ENCODE measurements at regions not wholly inside any gene's neighbourhood (a gene's known extent, or its start where the extent isn't known, plus 50 kb on each side); places are given as distances from the start of the nearest gene placed in this dataset.
"Not testable (repeated sequence)": the region's sequence is repeated elsewhere in the genome, so short reads cannot be mapped to it uniquely, and the experiment has no call there.

GRCh38 chr4:17018621-17019020 is 120.2 kb upstream of the LDB2 start:
- not testable (repeated sequence) for DNase-seq (ENCODE audit: low read depth in 2 of 3, low spot score in 2 of 3)

GRCh38 chr4:17018013-17018412 is 119.6 kb upstream of the LDB2 start:
- DNase-seq (ENCODE audit: low read depth in 2 of 3, low spot score in 2 of 3), result no peak

GRCh38 chr4:17013382-17014006 is 115.0 kb upstream of the LDB2 start:
- DNase-seq (ENCODE audit: low read depth in 2 of 3, low spot score in 2 of 3), result no peak

- no peak for DNase-seq (ENCODE audit: low read depth in 2 of 3, low spot score in 2 of 3)
Observed at GRCh38 chr4:17012451-17012850, 114.0 kb upstream of the LDB2 start.

GRCh38 chr4:17010426-17011087 is 112.1 kb upstream of the LDB2 start:
- no peak for DNase-seq (ENCODE audit: low read depth in 2 of 3, low spot score in 2 of 3)

GRCh38 chr4:17009871-17010367 is 111.5 kb upstream of the LDB2 start:
- DNase-seq (ENCODE audit: low read depth in 2 of 3, low spot score in 2 of 3), result no peak

GRCh38 chr4:17008834-17009345 is 110.4 kb upstream of the LDB2 start:
- DNase-seq (ENCODE audit: low read depth in 2 of 3, low spot score in 2 of 3), result no peak

- DNase-seq (ENCODE audit: low read depth in 2 of 3, low spot score in 2 of 3), result not testable (repeated sequence)
Observed at GRCh38 chr4:17003606-17004392, 105.4 kb upstream of the LDB2 start.

GRCh38 chr4:16995451-16995850 is 97.0 kb upstream of the LDB2 start:
- no peak for DNase-seq (ENCODE audit: low read depth in 2 of 3, low spot score in 2 of 3)

GRCh38 chr4:16993956-16994840 is 95.8 kb upstream of the LDB2 start:
- DNase-seq (ENCODE audit: low read depth in 2 of 3, low spot score in 2 of 3), result no peak

GRCh38 chr4:16992566-16993225 is 94.3 kb upstream of the LDB2 start:
- DNase-seq (ENCODE audit: low read depth in 2 of 3, low spot score in 2 of 3), result no peak

- no peak for DNase-seq (ENCODE audit: low read depth in 2 of 3, low spot score in 2 of 3)
Observed at GRCh38 chr4:16991450-16991849, 93.0 kb upstream of the LDB2 start.

- no peak for DNase-seq (ENCODE audit: low read depth in 2 of 3, low spot score in 2 of 3)
Observed at GRCh38 chr4:16989371-16989770, 90.9 kb upstream of the LDB2 start.

GRCh38 chr4:16988814-16989213 is 90.4 kb upstream of the LDB2 start:
- no peak for DNase-seq (ENCODE audit: low read depth in 2 of 3, low spot score in 2 of 3)

GRCh38 chr4:16977081-16977480 is 78.6 kb upstream of the LDB2 start:
- DNase-seq (ENCODE audit: low read depth in 2 of 3, low spot score in 2 of 3), result no peak

GRCh38 chr4:16969696-16970135 is 71.3 kb upstream of the LDB2 start:
- no peak for DNase-seq (ENCODE audit: low read depth in 2 of 3, low spot score in 2 of 3)

- no peak for DNase-seq (ENCODE audit: low read depth in 2 of 3, low spot score in 2 of 3)
Observed at GRCh38 chr4:16967722-16968121, 69.3 kb upstream of the LDB2 start.

- DNase-seq (ENCODE audit: low read depth in 2 of 3, low spot score in 2 of 3), result no peak
Observed at GRCh38 chr4:16959305-16959704, 60.9 kb upstream of the LDB2 start.

GRCh38 chr4:16952896-16953630 is 54.6 kb upstream of the LDB2 start:
- DNase-seq (ENCODE audit: low read depth in 2 of 3, low spot score in 2 of 3), result no peak

GRCh38 chr4:16952462-16952871 is 54.0 kb upstream of the LDB2 start:
- DNase-seq (ENCODE audit: low read depth in 2 of 3, low spot score in 2 of 3), result no peak
